Activated CD8-positive, alpha-beta memory T cell treated with anti-CD3 and anti-CD28 coated beads for 36 hours (primary cell): ENCODE measurements at regions not wholly inside any gene's neighbourhood (a gene's known extent, or its start where the extent isn't known, plus 50 kb on each side); places are given as distances from the start of the nearest gene placed in this dataset.

ENCODE experiments used
- CTCF ChIA-PET: fragments of 350-600 bp; sonication (Branson Sonifier 250); formaldehyde crosslinking; loops from one replicate; lab custom pipeline; 2021; ENCODE audit warnings: antibody characterized with exemption; lab: Charles Lee
- POLR2A ChIA-PET: fragments of 350-600 bp; sonication (Branson Sonifier 250); formaldehyde crosslinking; loops from one replicate; lab custom pipeline; 2021; ENCODE audit warnings: antibody characterized with exemption; lab: Charles Lee

GRCh38 chr4:4913628-4914027 is 54.2 kb downstream of the MSX1 start:
- ChIA-PET POLR2A (no interaction called here), CTCF (no interaction called here)

DNA sequence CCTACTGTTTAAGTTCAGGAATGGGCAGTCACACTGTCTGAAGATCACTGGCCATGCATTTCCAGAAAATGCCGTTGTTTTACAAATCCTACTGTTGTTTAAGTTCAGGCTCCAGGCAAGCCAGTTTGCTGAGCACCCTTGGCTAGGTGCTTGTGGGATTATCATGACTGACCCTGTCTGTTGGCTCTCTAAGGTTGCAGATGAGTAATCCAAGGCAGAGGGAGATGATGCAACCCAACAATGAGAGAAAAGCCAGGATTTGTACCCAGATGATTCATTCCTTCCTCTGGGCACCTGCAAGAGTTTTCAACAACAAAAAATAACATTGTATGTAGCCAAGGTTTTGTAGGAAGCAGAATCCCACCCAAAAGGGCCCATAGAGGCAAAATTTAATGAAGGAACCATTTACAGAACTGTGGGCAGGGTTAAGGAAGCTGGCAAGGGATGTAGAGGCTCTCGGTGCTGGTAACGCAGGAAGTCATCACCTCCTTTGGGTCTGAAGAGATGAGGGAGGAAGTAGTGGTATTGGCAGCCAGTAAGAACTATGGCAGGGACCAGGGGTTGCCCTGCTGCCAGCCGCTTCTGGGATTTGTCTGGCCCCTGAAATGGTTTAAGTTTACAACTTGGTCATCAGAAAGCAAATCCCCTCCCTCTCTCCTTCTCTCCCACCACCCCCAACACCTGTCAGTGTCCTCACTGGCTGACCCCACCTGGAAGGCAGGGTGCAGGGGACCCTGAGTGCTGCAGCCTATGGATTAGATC is 54.8 kb downstream of the MSX1 start:
- ChIA-PET CTCF (no interaction called here), POLR2A (no interaction called here)

- ChIA-PET CTCF (no interaction called here), POLR2A (no interaction called here)
Observed at GRCh38 chr4:4914965-4915845, 55.7 kb downstream of the MSX1 start.

DNA sequence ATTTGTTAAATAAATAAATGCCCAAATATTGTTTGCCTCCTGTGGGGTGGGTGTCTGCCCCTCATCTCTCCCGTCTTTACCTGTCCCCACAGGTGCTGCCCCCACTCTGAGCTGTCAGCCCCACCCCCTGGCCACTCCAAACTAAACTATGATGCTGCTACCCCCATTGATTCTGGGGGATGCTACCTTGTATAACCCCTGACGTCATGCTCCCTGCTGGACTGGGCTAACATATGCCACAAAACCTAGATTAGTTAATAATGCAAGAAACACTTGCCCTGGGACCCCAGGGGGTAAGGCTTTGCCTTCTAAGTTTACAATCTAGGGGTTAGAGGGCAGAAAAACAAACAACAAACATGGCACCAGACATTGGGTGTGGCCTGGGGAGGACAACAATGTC is 58.6 kb downstream of the MSX1 start:
- ChIA-PET POLR2A (no interaction called here), CTCF (no interaction called here)

GRCh38 chr4:4919927-4920326 is 60.5 kb downstream of the MSX1 start:
- CTCF ChIA-PET: no interaction called here
- POLR2A ChIA-PET: no interaction called here

DNA sequence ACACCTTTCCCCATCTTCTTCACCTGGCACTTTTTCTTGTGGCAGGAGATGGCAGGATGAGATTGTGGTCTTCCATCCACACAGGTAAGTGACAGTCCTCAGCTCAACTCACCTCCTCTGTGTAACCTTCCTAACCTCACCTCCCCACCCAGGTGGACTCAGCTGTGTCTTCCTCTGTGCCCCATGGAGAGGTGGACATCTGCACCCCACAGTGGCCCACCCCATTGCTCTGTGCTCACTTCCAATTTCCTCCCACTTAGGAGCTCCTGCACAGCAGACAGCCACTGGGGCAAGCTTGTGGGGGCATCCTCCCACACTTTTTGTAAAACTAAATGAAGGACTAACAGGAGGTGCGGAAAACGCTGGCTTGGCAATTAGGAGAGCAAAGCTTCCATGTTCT is 61.6 kb downstream of the MSX1 start:
- CTCF ChIA-PET: no interaction called here

DNA sequence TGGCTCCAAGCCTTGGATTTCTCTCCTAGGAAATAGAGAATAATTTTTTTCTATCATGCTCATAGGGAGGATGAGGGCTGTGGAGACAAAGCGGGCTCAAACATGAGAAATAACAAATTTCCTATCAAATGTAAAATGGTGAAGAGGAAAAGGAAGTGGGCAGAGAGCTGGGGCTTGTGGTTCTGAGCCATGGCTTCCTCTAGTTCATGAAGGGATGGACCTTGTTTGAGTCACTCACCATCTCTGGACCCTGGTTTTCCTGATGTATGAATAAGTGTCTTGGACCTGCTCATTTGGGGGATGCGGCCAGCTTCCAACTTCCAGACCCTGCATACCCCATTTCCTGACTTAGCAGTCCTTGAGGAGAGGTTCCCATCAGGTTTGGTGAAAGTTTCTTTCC is 63.0 kb downstream of the MSX1 start:
- ChIA-PET CTCF (no interaction called here), POLR2A (no interaction called here)

More for the DNA sequence above, 61.6 kb downstream of the MSX1 start:
- POLR2A ChIA-PET: no interaction called here

- POLR2A ChIA-PET: no interaction called here
Observed at GRCh38 chr4:4923201-4923600, 63.7 kb downstream of the MSX1 start.

DNA sequence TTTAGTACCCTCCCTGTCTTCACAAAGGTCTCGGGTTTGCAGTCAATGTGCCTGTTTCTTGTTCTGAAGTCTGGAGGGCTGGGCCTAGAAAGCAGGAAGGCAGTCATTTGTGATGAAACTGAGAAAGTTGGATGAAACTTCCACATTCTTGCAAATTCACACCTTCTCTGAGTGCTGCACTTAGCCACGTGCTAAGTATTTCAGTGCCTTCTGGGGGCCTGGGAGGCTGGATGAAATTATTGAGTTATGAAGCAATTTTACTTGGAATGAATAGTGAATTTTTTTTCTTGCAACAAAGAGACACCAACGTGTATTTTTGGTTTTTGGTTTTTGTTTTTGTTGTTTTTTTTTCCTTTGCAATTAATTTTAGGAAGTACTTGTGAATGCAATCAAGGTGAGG is 71.2 kb downstream of the MSX1 start:
- CTCF ChIA-PET: no interaction called here
- POLR2A ChIA-PET: no interaction called here

More at GRCh38 chr4:4923201-4923600, 63.7 kb downstream of the MSX1 start:
- CTCF ChIA-PET: no interaction called here

DNA sequence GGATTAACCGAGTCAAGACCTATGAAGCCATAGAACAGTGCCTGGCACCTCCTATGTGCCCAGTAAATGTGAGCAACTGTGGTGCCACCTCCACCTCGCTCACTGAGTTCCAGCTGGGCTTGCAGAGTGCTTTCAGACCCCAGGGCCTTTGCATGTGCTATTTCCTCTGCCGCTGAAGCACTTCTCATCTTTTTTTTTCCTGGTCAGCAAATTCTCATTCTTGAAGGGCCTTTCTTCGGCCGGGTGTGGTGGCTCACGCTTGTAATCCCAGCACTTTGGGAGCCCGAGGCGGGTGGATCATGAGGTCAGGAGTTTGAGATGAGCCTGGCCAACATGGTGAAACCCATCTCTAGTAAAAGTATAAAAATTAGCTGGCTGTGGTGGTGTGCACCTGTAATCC is 76.5 kb downstream of the MSX1 start:
- CTCF ChIA-PET: no interaction called here
- POLR2A ChIA-PET: no interaction called here

- ChIA-PET POLR2A (no interaction called here), CTCF (no interaction called here)
Observed at GRCh38 chr4:4937926-4938325, 78.5 kb downstream of the MSX1 start.

DNA sequence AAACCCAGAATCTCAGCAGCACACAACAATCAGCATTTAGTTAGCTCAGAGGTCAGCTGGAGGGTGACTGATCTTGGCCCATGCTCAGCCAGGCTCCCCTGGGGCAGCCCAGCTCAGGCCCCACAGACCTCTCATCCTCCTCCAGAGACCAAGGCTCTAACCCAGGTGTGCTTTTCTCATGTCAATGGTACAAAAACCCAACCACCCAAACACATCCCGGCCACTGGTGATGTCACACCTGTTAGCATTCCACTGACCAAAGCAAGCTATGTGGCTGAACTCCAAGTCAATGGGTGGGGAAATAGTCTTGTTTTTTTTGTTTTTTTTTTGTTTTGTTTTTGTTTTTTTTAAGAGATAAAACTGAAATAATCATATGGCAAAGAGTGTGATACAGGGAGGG is 77.5 kb downstream of the CYTL1 start:
- CTCF ChIA-PET: interaction anchor here (0.7 kb wide), 1 partner anchor 230 kb away, joined by 3 read pairs; no protein-coding TSS in a partner anchor
- POLR2A ChIA-PET: no interaction called here

DNA sequence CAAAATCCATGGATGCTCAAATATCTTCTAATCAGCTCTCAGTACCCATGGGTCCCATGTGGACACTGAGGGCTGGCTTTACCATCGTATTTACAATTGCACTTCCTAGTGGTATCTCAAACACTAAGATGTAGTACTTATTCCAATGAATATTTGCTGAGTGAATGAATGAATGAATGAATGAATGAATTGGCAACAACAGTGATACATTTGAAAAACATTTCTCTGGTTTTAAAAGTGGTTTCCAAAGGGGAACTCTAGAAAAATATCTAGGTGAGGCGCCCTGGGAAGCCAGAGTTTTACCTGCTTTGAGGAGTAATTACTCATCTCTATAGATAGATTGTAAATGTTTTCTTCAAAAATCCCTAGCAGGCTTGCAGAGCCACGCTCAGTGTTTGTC is 76.6 kb downstream of the CYTL1 start:
- ChIA-PET CTCF (interaction anchor here (0.7 kb wide), 1 partner anchor 231 kb away, joined by 3 read pairs; no protein-coding TSS in a partner anchor), POLR2A (no interaction called here)

DNA sequence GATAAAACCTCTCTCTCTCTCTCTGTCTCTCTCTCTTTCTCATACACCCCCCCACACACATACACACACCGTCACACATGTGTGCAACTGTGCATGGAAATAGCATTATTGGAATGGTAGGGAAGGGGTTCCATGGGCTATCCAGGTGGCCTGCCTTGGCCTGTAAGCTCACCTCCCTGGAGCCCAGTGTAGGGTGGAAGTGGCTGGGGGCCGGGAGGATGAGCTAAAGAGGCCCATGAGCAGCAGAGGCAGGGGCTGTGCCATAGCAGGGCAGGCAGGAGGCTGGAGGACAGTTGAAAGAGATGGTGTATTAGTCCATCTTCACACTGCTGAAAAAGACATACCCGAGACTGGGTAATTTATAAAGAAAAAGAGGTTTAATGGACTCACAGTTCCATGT is 74.2 kb downstream of the CYTL1 start:
- ChIA-PET POLR2A (no interaction called here), CTCF (no interaction called here)

GRCh38 chr4:4945829-4946228 is 73.4 kb downstream of the CYTL1 start:
- POLR2A ChIA-PET: no interaction called here
- CTCF ChIA-PET: no interaction called here

DNA sequence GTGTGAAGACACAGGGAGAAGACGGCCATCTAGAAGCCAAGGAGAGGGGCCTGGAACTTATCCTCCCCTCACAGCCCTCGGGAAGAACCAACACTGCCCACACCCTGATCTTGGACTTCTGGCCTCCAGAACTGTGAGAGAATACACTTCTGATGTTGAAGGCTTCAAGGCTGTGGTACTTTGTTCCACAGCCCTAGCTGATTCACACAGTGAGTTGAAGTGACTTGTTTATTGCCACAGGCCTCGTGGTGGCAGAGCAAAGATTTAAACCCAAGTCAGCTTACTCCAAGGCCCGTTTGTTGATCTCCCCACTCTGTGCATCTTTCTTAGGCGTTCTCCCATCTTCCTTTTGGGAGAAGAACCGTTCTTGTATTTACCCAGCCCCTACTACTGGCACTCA is 72.8 kb downstream of the CYTL1 start:
- ChIA-PET CTCF (no interaction called here), POLR2A (no interaction called here)

DNA sequence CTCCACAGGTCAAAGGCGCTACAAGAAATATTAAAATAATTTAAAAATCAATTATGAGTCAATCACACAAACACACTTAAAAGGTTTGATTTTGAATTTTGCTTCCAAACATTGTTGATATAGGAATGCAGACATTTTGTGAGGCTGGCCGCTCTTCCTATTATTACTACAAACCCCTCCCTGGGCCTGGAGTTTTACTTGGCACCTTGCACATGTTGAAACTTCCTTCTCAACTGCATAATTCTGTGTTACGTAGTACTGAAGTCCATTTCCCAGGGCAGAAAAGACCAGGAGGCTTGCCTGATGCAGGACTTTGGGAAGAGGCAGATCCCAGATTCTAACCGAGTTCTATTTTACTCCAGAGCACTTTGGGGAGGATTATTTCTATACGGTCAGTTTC is 71.5 kb downstream of the CYTL1 start:
- ChIA-PET CTCF (no interaction called here), POLR2A (no interaction called here)

- CTCF ChIA-PET: interaction anchor here (0.6 kb wide), 1 partner anchor 45 kb away, joined by 5 read pairs; no protein-coding TSS in a partner anchor
- POLR2A ChIA-PET: no interaction called here
Observed at GRCh38 chr4:4948370-4948769, 70.9 kb downstream of the CYTL1 start.

- CTCF ChIA-PET: no interaction called here
Observed at GRCh38 chr4:4950561-4951290, 68.5 kb downstream of the CYTL1 start.

DNA sequence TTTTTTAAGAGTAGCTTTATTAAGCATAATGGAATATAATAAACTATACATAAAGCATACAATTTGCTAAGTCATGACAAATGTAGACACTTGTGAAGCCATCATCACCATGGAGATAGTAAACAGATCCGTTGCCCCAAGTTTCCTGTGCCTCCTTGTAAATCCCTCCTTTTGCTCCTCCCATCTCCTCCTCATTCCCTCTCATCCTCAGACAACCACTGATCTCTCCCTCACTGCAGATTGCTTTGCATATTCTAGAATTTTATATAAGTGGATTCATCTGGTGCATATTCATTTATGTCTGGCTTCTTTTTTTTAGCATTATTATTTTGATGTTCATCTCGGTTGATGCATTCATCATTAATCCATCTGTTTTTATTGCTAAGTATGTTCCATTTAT is 67.0 kb downstream of the CYTL1 start:
- ChIA-PET CTCF (no interaction called here), POLR2A (no interaction called here)

More at GRCh38 chr4:4950561-4951290, 68.5 kb downstream of the CYTL1 start:
- POLR2A ChIA-PET: no interaction called here
